ENCODE measurements at regions not wholly inside any gene's neighbourhood (a gene's known extent, or its start where the extent isn't known, plus 50 kb on each side); places are given as distances from the start of the nearest gene placed in this dataset.

GRCh38 chr22:22709719-22710445, 65.5 kb downstream of the GGTLC2 start:
- no peaks in the 10 kb centered on the region for H3K36me3 ChIP-seq
- no peaks in the 10 kb centered on the region for H3K4me1 ChIP-seq (ENCODE audit: control insufficient read depth in 1 of 2, low read depth in 2 of 2)
- H3K9me3 ChIP-seq, result no peaks in the 10 kb centered on the region
- H3K27me3 ChIP-seq (replicated peaks; ENCODE audit: insufficient read depth), result no peaks in the 10 kb centered on the region
- no peak overlapping the region for H3K4me3 ChIP-seq
- ATAC-seq (ENCODE audit: insufficient number of reproducible peaks, low FRiP score, low read depth), result no peak
- DNase-seq (ENCODE audit: low spot score), result no peak
- no peak overlapping the region for H3K27ac ChIP-seq
- no peak for TF ChIP-seq CTCF (IDR thresholded peaks at IDR 0.05)

DNA sequence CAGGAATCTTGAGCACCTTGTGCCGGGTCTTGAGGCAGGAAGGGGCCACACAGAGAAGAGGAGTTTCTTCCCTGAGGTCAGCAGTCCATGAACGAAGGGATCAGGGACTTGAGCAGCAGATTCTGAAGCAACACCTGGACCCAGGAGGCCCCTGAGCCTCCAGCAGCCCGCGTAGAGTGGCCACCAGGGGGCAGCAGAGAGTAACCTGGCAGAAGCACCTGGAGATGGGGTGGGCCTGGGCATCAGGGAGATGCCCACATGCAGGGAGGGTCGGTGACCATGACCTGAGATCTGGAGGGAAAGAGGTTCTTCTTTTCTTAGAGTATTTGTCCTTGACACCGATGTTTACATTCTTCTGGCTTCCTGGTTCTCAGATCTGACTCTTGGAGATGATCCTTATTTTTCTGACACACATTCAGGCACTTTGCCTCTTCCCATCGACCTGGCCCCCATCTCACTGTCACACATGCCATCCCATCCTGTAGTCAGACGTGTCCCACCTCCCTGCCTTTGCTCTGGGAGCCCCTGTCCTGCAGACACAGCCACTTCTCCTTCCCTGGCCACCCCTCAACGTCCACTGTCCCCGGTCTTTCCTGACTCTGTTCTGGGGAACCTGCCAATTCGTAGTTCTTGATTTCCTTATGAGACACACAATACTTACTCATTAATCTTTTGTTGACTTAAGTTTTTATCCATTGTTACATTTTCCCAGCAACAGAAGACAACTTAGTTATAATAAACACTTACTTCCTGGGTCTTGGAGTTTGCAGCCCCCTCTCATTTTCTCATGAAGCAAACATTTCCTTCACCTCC, 66.5 kb downstream of the GGTLC2 start:
- ATAC-seq (ENCODE audit: insufficient number of reproducible peaks, low FRiP score, low read depth) (no peak), DNase-seq (ENCODE audit: low spot score) (no peak)

GRCh38 chr22:22711532-22711913, 67.1 kb downstream of the GGTLC2 start:
- Histone ChIP-seq H3K4me3 (no peak overlapping the region), H3K4me1 (ENCODE audit: control insufficient read depth in 1 of 2, low read depth in 2 of 2) (no peaks in the 10 kb centered on the region), H3K36me3 (no peaks in the 10 kb centered on the region), H3K27ac (no peak overlapping the region), H3K9me3 (no peaks in the 10 kb centered on the region), H3K27me3 (replicated peaks; ENCODE audit: insufficient read depth) (no peaks in the 10 kb centered on the region)
- no peak for ATAC-seq (ENCODE audit: insufficient number of reproducible peaks, low FRiP score, low read depth)
- TF ChIP-seq CTCF (IDR thresholded peaks at IDR 0.05), result no peak
- DNase-seq (ENCODE audit: low spot score), result no peak

More for the DNA sequence above, 66.5 kb downstream of the GGTLC2 start:
- H3K36me3 ChIP-seq, result no peaks in the 10 kb centered on the region
- no peak overlapping the region for H3K27ac ChIP-seq
- peak; percentile 82 for TF ChIP-seq CTCF (IDR thresholded peaks at IDR 0.05)
- no peak overlapping the region for H3K4me3 ChIP-seq
- H3K9me3 ChIP-seq, result no peaks in the 10 kb centered on the region
- no peaks in the 10 kb centered on the region for H3K4me1 ChIP-seq (ENCODE audit: control insufficient read depth in 1 of 2, low read depth in 2 of 2)
- H3K27me3 ChIP-seq (replicated peaks; ENCODE audit: insufficient read depth), result no peaks in the 10 kb centered on the region

GRCh38 chr22:22712092-22712658, 67.8 kb downstream of the GGTLC2 start:
- ATAC-seq (ENCODE audit: insufficient number of reproducible peaks, low FRiP score, low read depth), result no peak
- no peak for TF ChIP-seq CTCF (IDR thresholded peaks at IDR 0.05)
- no peak for DNase-seq (ENCODE audit: low spot score)

DNA sequence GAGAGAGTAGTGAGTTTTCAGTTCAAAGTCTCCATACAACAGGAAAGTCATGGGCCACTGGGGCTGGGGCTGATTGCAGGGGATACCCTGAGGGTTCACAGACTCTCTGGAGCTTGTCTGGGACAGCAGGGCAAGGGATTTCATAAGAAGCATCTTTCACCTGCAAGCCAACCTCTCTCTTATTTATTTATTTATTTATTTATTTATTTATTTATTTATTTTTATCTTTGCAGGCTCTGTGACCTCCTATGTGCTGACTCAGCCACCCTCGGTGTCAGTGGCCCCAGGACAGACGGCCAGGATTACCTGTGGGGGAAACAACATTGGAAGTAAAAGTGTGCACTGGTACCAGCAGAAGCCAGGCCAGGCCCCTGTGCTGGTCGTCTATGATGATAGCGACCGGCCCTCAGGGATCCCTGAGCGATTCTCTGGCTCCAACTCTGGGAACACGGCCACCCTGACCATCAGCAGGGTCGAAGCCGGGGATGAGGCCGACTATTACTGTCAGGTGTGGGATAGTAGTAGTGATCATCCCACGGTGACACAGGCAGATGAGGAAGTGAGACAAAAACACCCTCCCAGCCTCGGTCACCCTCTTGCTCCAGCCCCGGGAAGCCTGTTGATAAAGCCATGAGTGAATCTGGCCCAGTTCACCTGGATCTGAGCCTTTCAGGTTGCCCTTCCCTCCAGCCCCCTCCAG, 68.4 kb downstream of the GGTLC2 start:
- H3K27me3 ChIP-seq (replicated peaks; ENCODE audit: insufficient read depth), result no peaks in the 10 kb centered on the region
- no peaks in the 10 kb centered on the region for H3K4me1 ChIP-seq (ENCODE audit: control insufficient read depth in 1 of 2, low read depth in 2 of 2)
- H3K27ac ChIP-seq, result no peak overlapping the region
- ATAC-seq (ENCODE audit: insufficient number of reproducible peaks, low FRiP score, low read depth), result no peak
- no peak for TF ChIP-seq CTCF (IDR thresholded peaks at IDR 0.05)
- DNase-seq (ENCODE audit: low spot score), result no peak
- H3K9me3 ChIP-seq, result no peaks in the 10 kb centered on the region
- no peak overlapping the region for H3K4me3 ChIP-seq
- no peaks in the 10 kb centered on the region for H3K36me3 ChIP-seq

More at GRCh38 chr22:22712092-22712658, 67.8 kb downstream of the GGTLC2 start:
- no peaks in the 10 kb centered on the region for H3K27me3 ChIP-seq (replicated peaks; ENCODE audit: insufficient read depth)
- H3K4me3 ChIP-seq, result no peak overlapping the region
- H3K27ac ChIP-seq, result no peak overlapping the region
- H3K9me3 ChIP-seq, result no peaks in the 10 kb centered on the region
- H3K36me3 ChIP-seq, result no peaks in the 10 kb centered on the region
- H3K4me1 ChIP-seq (ENCODE audit: control insufficient read depth in 1 of 2, low read depth in 2 of 2), result no peaks in the 10 kb centered on the region

Data from thoracic aorta (tissue), 2 donors.